Tibial nerve (tissue), 4 donors: ENCODE measurements at regions not wholly inside any gene's neighbourhood (a gene's known extent, or its start where the extent isn't known, plus 50 kb on each side); places are given as distances from the start of the nearest gene placed in this dataset.

Experiments used
- DNase-seq, 2 donors: peaks; one replicate each; pipeline ENCODE4 v3.0.0-alpha.2; 2019; ENCODE audit warnings: low spot score in 2 of 2
- H3K27ac ChIP-seq, 4 donors: fragments of 200-600 bp; sonication (generic) in 3 of 4; one replicate each; pipeline ENCODE4 v1.5.1; 2017 to 2019; ENCODE audit warnings: mild to moderate bottlenecking in 1 of 4
- H3K27me3 ChIP-seq, 2 donors: fragments of 200-600 bp; sonication (generic) in 1 of 2; one replicate each; pipeline versions ENCODE4 v1.5.1 to v1.6.0; 2017 to 2019
- H3K36me3 ChIP-seq, 3 donors: fragments of 200-600 bp; sonication (generic); one replicate each; pipeline ENCODE4 v1.5.1; 2018 to 2019
- H3K4me1 ChIP-seq, 4 donors: fragments of 200-600 bp; sonication (generic) in 3 of 4; one replicate each; pipeline ENCODE4 v1.5.1; 2017 to 2019
- H3K4me3 ChIP-seq, 4 donors: fragments of 200-600 bp; sonication (generic) in 3 of 4; one replicate each; pipeline ENCODE4 v1.5.1; 2017 to 2019; ENCODE audit warnings: mild to moderate bottlenecking in 1 of 4, moderate library complexity in 1 of 4
- H3K9me3 ChIP-seq, 4 donors: fragments of 200-600 bp; sonication (generic) in 3 of 4; one replicate each; pipeline ENCODE4 v1.5.1; 2017 to 2019
- EP300 ChIP-seq, 2 donors: sonication (generic); formaldehyde crosslinking; IDR thresholded peaks; one replicate each; pipeline ENCODE4 v1.6.1; 2017; ENCODE audit warnings: antibody characterized with exemption in 2 of 2, mild to moderate bottlenecking in 1 of 2
- POLR2A ChIP-seq, 2 donors: fragments of 450-650 bp; IDR thresholded peaks; one replicate each; pipeline ENCODE4 v1.6.1; 2017; ENCODE audit warnings: antibody characterized with exemption in 2 of 2, mild to moderate bottlenecking in 2 of 2, moderate library complexity in 2 of 2
- WGBS, 2 donors: methylation state at CpG; one replicate each; pipeline ENCODE4 v1.1.5; 2018; 5-methylcytosine and 5-hydroxymethylcytosine counted together
- TF ChIP-seq, protein P1 (sequence below), 5 experiments: fragments of 200-600 bp in 3 of 5; fragments of 450-650 bp in 2 of 5; sonication (generic) in 3 of 5; IDR thresholded peaks; one replicate each; pipeline ENCODE4 v1.5.1; 2016 to 2019; ENCODE audit warnings: antibody characterized with exemption in 5 of 5, mild to moderate bottlenecking in 3 of 5, moderate library complexity in 2 of 5

DNA sequence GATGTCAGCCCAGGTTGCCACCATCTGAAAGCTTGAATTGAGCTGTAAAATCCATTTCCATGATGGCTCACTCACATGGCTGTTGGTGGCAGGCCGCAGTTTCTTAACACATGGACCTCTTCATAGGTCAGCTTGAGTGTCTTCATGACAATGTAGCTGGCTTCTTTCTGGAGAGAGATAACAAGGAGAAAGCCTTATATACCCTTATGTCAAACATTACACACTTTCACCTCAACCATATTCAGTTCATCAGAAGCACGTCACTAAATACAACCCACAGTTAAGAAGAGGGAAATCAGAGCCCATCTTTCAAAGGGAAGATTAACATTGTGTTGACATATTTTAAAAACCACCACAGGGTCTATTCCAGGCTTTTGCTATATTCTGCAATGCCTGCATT lies 604.4 kb downstream of the PRELID2 start:
- no peaks in the 10 kb centered on the region for H3K9me3 ChIP-seq
- DNase-seq, result no peak
- no peak overlapping the region for H3K27ac ChIP-seq
- WGBS, 2 donors, result 93% methylated on average over 2 of the region's 2 CpGs
- H3K4me3 ChIP-seq, result no peak overlapping the region
- H3K4me1 ChIP-seq, result no peaks in the 10 kb centered on the region
- no peaks in the 10 kb centered on the region for H3K36me3 ChIP-seq
- TF ChIP-seq POLR2A (IDR thresholded peaks at IDR 0.05) (no peak), EP300 (IDR thresholded peaks at IDR 0.05) (no peak)
- TF ChIP-seq, protein P1, sequence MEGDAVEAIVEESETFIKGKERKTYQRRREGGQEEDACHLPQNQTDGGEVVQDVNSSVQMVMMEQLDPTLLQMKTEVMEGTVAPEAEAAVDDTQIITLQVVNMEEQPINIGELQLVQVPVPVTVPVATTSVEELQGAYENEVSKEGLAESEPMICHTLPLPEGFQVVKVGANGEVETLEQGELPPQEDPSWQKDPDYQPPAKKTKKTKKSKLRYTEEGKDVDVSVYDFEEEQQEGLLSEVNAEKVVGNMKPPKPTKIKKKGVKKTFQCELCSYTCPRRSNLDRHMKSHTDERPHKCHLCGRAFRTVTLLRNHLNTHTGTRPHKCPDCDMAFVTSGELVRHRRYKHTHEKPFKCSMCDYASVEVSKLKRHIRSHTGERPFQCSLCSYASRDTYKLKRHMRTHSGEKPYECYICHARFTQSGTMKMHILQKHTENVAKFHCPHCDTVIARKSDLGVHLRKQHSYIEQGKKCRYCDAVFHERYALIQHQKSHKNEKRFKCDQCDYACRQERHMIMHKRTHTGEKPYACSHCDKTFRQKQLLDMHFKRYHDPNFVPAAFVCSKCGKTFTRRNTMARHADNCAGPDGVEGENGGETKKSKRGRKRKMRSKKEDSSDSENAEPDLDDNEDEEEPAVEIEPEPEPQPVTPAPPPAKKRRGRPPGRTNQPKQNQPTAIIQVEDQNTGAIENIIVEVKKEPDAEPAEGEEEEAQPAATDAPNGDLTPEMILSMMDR (IDR thresholded peaks at IDR 0.05), result no peak
- H3K27me3 ChIP-seq, result no peaks in the 10 kb centered on the region

DNA sequence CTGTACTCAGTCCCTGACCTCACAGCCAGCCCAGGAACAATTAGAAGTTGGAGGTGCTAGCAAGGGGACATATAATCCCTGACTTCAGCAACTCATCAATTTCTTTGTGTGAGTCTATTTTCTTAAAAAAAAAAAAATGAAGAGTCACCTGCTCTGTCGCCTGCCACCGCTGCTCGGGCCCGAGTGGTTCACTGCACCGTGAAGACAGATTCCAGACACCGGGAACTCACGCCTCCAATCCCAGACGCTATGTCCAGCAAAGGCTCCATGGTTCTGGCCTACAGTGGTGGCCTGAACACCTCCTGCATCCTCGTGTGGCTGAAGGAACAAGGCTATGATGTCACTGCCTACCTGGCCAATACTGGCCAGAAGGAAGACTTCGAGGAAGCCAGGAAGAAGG lies 606.6 kb downstream of the PRELID2 start:
- no peaks in the 10 kb centered on the region for H3K9me3 ChIP-seq
- TF ChIP-seq, protein P1 (IDR thresholded peaks at IDR 0.05), result no peak
- TF ChIP-seq EP300 (IDR thresholded peaks at IDR 0.05) (no peak), POLR2A (IDR thresholded peaks at IDR 0.05) (no peak)
- H3K4me1 ChIP-seq, result no peaks in the 10 kb centered on the region
- H3K4me3 ChIP-seq, result no peak overlapping the region
- no peak overlapping the region for H3K27ac ChIP-seq
- no peaks in the 10 kb centered on the region for H3K27me3 ChIP-seq
- no peak for DNase-seq
- H3K36me3 ChIP-seq, result no peaks in the 10 kb centered on the region
- WGBS, 2 donors, result 93 to 94% methylated on average over 10 of the region's 10 CpGs

DNA sequence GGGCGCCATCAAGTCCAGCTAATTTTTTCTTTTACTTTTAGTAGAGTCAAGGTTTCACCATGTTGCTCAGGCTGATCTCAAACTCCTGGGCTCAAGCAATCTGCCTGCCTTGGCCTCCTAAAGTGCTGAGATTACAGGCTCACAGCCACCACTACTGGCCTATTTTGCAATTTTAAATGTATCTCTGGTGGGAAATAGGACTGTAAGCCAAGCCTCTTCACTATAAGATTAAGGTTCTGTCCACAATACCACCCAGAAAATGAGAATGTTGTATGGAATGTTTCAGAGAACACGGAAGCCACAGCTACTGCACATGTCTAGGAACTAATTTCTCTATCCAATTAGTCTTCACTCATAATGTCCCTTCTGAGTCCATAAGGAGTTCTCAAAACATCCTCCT lies 607.3 kb downstream of the PRELID2 start:
- H3K4me1 ChIP-seq, result no peaks in the 10 kb centered on the region
- H3K4me3 ChIP-seq, result no peak overlapping the region
- H3K36me3 ChIP-seq, result no peaks in the 10 kb centered on the region
- H3K27me3 ChIP-seq, result no peaks in the 10 kb centered on the region
- DNase-seq, result no peak
- H3K9me3 ChIP-seq, result no peaks in the 10 kb centered on the region
- WGBS, 2 donors, result 93 to 94% methylated on average over 2 of the region's 2 CpGs
- no peak for TF ChIP-seq POLR2A (IDR thresholded peaks at IDR 0.05)
- TF ChIP-seq EP300 (IDR thresholded peaks at IDR 0.05), result no peak
- TF ChIP-seq, protein P1 (IDR thresholded peaks at IDR 0.05), result no peak
- no peak overlapping the region for H3K27ac ChIP-seq

DNA sequence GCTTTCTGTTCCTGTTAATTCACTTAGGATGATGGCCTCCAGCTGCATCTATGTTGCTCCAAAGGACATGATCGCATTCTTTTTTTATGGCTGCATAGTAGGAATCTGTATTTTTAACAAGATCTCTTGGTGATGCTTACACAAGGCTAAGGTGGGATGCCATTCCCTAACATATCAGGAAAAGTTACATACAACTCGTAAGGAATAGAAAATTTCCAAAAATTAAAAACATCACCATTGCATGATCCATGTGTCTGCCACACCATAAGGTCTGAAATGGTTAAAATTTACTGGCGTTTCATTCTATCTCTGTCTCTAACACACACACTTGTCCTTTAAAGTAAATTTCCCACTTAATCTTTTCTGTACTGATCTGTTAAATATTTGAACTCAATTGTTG lies 608.4 kb downstream of the PRELID2 start:
- Histone ChIP-seq H3K9me3 (no peaks in the 10 kb centered on the region), H3K4me1 (no peaks in the 10 kb centered on the region), H3K36me3 (no peaks in the 10 kb centered on the region), H3K4me3 (no peak overlapping the region), H3K27ac (no peak overlapping the region), H3K27me3 (no peaks in the 10 kb centered on the region)
- 68 to 77% methylated on average over 3 of the region's 3 CpGs for WGBS, 2 donors
- no peak for TF ChIP-seq POLR2A (IDR thresholded peaks at IDR 0.05)
- TF ChIP-seq, protein P1 (IDR thresholded peaks at IDR 0.05), result no peak
- TF ChIP-seq EP300 (IDR thresholded peaks at IDR 0.05), result no peak
- no peak for DNase-seq

DNA sequence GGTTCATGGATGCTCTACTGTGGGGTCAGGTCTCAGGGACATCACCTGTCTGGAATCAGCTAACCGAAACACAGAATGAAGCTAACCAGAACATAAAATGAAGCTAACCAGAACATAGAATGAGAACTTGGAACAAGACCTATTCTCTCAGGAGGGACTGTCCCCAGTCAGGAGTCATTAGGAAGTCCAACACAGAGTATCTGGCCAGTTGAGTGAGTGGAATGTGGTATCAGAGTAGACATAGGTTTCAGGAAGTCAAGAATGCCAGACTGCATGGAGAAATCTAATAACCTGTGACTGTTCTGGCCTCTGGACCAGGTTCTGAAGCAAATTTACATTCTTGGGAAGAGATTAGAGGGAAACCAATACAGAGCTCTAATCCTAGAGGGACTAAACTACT lies 609.6 kb downstream of the PRELID2 start:
- no peak for DNase-seq
- Histone ChIP-seq H3K27me3 (no peaks in the 10 kb centered on the region), H3K36me3 (no peaks in the 10 kb centered on the region), H3K9me3 (no peaks in the 10 kb centered on the region), H3K4me3 (no peak overlapping the region), H3K4me1 (no peaks in the 10 kb centered on the region), H3K27ac (no peak overlapping the region)
- TF ChIP-seq, protein P1 (IDR thresholded peaks at IDR 0.05), result no peak
- no peak for TF ChIP-seq EP300 (IDR thresholded peaks at IDR 0.05)
- TF ChIP-seq POLR2A (IDR thresholded peaks at IDR 0.05), result no peak
- 96 to 100% methylated on average over 1 of the region's 1 CpG for WGBS, 2 donors
